COLO668 (cell line): ENCODE measurements at regions not wholly inside any gene's neighbourhood (a gene's known extent, or its start where the extent isn't known, plus 50 kb on each side); places are given as distances from the start of the nearest gene placed in this dataset.
"Not testable (repeated sequence)": the region's sequence is repeated elsewhere in the genome, so short reads cannot be mapped to it uniquely, and the experiment has no call there.

Experiments
- DNase-seq: peaks from one replicate; lab custom pipeline; 2025; ENCODE audit not compliant: unreplicated experiment; lab: John Stamatoyannopoulos, UW

DNA sequence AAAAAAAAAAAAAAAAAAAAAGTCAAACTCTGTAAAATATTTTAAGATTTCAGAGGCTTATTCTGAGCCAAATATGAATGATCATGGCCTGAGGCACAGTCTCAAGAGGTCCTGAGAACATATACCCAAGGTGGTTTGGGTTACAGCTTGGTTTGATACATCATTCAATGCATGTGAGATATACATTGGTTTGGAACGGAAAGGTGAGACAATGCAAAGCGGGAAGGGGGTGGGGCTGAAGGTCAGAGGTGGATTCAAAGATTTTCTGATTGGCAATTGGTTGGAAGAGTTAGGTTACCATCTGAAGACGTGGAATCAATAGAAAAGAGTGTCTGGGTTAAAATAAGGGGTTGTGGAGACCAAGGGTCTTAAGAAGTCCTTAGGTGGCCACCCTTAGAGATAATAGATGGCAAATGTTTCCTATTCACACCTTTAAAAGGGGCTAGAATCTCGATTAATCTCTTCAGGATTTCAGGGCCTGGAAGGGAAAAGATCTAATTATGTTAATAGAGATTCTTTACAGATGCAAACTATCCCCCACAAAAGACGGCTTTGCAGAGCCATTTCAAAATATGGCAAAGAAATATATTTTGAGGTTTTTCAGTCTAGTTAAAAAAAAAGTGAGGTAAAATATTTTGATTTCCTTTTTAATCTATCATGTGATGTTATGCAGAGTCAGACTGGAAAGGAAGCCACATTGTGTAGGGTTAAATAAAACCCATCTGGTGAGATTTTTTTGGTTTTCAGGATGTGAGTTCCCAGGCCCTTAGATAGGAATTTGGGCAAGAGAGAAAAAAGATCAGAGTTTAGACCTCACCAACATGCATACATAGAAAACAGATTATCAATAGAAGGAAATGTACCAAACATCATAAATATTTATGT lies 173.8 kb upstream of the CNOT2 start:
- DNase-seq, result no peak

GRCh38 chr12:70070494-70071007 lies 172.7 kb upstream of the CNOT2 start:
- DNase-seq, result no peak

- no peak for DNase-seq
These were observed 168.7 kb upstream of the CNOT2 start for GRCh38 chr12:70074510-70074909.

DNA sequence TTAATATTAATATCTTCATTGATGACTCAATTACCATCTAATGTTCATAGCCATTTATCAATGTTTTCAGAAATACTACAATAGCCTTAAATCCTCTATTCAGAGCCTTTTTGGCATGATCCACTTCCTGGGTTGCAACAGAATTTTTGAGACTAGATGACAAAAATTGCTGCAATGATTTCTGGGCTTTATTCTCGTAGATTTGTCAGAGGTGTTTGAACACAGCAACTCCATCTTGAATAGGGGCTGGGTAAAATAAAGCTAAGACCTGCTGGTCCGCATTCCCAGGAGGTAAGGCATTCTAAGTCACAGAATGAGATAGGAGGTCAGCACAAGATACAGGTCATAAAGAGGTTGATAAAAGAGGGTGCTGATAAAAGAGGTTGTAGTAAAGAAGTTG lies 165.8 kb upstream of the CNOT2 start:
- no peak for DNase-seq

GRCh38 chr12:70078161-70078560 lies 165.1 kb upstream of the CNOT2 start:
- no peak for DNase-seq

GRCh38 chr12:70080566-70080965 lies 162.7 kb upstream of the CNOT2 start:
- DNase-seq, result no peak

DNA sequence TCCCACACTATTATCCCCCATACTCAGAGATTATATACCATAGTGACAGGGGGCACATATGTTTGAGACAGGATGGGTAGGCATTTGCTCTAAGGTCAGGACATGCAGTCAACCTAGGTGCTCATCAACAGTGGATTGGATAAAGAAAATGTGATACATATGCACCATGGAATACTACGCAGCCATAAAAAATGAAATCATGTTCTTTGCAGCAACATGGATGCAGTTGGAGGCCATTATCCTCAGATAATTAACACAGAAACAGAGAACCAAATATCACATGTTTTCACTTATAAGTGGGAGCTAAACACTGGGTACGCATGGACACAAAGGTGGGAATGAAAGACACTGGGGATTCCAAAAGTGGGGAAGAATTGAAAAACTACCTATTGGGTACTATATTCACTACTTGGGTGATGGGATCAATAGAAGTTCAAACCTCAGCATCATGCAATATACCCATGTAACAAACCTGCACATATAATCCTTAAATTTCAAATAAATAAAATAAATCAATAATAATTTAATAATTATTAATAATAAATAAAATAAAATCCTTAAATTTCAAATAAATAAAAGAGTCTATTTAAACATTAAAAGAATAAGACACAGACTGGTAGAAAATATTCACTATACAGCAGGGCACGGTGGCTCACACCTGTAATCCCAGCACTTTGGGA lies 160.1 kb upstream of the CNOT2 start:
- no peak for DNase-seq

DNA sequence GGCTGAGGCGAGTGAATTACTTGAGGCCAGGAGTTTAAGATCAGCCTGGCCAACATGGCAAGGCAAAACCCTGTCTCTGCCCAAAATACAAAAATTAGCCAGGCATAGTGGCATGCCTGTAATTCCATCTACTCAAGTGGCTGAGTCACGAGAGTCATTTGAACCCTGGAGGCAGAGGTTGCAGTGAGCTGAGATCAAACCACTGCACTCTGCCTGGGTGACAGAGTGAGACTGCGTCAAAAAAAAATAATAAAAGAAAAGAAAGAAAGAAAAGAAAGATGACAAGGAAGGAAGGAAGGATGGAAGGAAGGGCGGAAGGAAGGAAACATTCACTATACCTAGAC lies 159.6 kb upstream of the CNOT2 start:
- no peak for DNase-seq

- DNase-seq, result not testable (repeated sequence)
These were observed 156.9 kb upstream of the CNOT2 start for GRCh38 chr12:70086372-70086771.

- no peak for DNase-seq
These were observed 152.2 kb upstream of the CNOT2 start for GRCh38 chr12:70091021-70091521.

DNA sequence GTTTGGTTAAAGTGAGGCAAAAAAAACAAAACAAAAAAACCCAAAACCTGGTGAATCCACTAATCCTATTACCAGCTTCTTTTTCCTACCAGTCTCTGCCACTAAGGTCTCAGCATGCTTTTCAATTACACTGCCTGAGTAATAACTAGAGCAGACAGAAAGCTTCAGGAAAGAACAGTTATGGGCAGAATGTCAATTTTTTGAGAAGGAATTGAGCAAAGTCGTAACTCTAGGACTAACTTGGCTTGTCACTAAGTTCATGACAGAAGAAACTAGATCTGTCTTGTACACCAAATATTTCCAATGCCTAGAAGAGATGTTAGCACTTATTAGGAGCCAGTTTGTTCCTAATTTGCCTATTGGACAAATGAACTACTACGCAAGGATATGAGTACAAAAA lies 148.8 kb upstream of the CNOT2 start:
- no peak for DNase-seq

DNA sequence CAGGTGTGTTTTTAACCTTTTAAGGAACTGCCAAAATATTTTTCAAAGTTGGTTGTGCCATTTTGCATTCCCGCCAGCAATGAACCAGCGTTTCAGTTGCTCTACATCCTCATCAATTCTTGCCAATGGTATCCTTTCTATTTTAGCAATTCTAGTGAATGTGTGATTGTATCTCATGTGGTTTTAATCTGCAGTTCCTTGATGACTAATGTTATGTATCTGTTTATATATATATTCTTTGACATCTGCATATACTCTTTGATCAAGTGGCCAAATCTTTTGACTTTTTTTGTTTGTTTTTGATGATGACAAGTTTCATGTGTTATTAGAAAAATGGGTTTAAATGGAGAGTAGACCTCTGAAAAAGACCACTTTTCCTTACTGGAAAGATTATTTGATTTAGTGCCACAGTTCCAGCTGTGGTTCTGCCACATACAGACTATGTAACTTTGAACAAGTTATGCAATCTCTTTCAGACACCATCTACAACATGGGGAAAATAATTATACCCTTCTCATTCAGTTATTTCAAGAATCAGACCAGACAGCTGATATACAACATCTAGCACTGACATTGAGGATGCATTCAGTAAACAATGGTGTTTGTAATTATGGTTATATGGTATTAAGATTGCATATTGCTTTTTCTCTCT lies 146.3 kb upstream of the CNOT2 start:
- DNase-seq, result no peak

GRCh38 chr12:70101064-70101463 lies 142.2 kb upstream of the CNOT2 start:
- no peak for DNase-seq

- no peak for DNase-seq
These were observed 136.9 kb upstream of the CNOT2 start for GRCh38 chr12:70106347-70106746.

DNA sequence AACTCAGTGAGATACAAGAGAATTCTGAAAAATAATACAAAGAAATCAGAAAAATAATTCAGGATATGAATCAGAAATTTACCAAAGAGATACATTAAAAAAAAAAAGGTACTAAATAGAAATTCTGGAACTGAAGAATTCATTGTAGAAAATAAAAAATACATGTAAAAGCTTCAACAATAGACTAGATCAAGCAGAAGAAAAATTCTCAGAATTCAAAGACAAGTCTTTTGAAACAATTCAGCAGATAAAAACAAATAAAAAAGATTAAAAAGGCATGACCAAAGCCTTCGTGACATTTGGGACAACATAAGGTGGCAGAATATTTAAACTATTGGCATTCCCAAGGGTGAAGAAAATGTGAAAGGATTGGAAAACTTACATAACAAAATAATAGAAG lies 133.1 kb upstream of the CNOT2 start:
- DNase-seq, result no peak

DNA sequence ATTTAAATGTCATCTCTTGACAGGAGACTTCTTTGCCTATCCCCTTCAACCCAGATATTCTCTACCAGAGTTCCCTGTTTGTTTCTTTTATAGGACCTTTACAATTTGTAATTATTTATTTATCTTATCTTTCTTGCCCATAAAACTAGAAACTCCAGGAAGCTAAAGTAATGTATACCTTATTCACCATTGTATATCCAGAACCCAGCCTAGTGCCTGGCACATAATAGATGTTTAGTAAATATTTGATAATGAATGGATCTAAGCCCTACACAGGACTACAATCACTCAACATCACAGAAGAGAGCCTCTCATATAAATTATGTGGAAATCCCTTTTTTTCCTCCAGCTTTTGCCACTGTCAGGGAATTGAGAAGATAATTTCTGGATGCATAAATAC lies 125.6 kb upstream of the CNOT2 start:
- DNase-seq, result no peak

DNA sequence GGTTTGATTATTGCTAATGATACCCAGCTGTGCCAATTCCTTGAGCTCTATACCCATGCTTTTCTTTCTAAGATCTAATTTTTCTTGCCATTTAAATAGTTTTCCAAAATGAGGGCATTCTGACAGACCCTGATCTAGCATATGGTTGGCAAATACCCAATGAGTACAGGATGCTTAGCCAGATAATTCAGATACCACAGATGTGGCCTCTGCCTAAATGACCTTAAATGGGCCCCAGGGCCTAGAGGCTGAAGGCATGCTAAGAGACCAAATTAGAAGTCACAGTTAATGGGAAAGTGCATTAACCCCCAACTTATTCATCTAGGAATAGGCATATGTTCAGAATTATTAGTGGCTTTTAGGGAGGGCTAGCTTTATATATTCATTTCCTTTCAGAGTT lies 122.3 kb upstream of the CNOT2 start:
- no peak for DNase-seq

DNA sequence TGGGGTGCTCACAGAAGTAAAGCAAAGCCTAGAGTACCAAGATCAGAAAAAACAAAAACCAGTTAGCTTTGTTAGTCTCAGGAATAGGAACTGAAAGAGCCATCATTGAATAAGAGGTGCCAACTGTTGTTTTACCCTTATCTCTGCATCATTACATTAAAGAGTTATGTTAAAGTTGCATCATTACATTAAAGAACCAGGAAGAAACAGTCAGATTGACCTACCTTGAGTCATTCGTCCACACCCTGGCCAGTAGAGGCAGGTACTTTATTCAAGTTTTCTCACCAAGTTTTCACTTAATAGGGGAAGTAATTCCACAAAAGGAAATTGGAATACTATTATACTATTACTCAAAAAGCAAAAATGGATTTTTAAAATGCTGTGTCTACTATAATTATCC lies 121.7 kb upstream of the CNOT2 start:
- no peak for DNase-seq

- DNase-seq, result no peak
These were observed 120.4 kb upstream of the CNOT2 start for GRCh38 chr12:70122804-70123203.

- no peak for DNase-seq
These were observed 94.2 kb upstream of the CNOT2 start for GRCh38 chr12:70149013-70149412.

- no peak for DNase-seq
These were observed 93.6 kb upstream of the CNOT2 start for GRCh38 chr12:70149665-70150064.

- DNase-seq, result no peak
These were observed 93.0 kb upstream of the CNOT2 start for GRCh38 chr12:70150230-70150629.
